Thoracic aorta (tissue), 2 donors: ENCODE measurements at regions not wholly inside any gene's neighbourhood (a gene's known extent, or its start where the extent isn't known, plus 50 kb on each side); places are given as distances from the start of the nearest gene placed in this dataset.

Experiments
- ATAC-seq: fragments of 150-250 bp; one replicate; pipeline ENCODE4 v1.8.0; 2017; ENCODE audit warnings: low read depth; ENCODE audit not compliant: insufficient number of reproducible peaks, low FRiP score
- DNase-seq: peaks from one replicate; pipeline ENCODE4 v3.0.0-alpha.2; 2020; ENCODE audit warnings: low spot score
- H3K27ac ChIP-seq, 2 donors: fragments of 200-600 bp; sonication (generic); 1 replicate in 1 of 2; 2 replicates in 1 of 2; pipeline ENCODE4 v1.5.1; 2016; ENCODE audit warnings: mild to moderate bottlenecking in 2 of 2, moderate library complexity in 2 of 2
- H3K27me3 ChIP-seq: fragments of 200-600 bp; sonication (generic); replicated peaks from 2 replicates; pipeline ENCODE4 v1.6.0; 2016; ENCODE audit warnings: mild to moderate bottlenecking; ENCODE audit not compliant: insufficient read depth
- H3K36me3 ChIP-seq: fragments of 200-600 bp; sonication (generic); one replicate; pipeline ENCODE4 v1.5.1; 2016
- H3K4me1 ChIP-seq, 2 donors: fragments of 200-600 bp; sonication (generic); 1 replicate in 1 of 2; 2 replicates in 1 of 2; pipeline versions ENCODE4 v1.5.1 to v1.6.0; 2016; ENCODE audit warnings: low read depth in 2 of 2, mild to moderate bottlenecking in 1 of 2; ENCODE audit not compliant: control insufficient read depth in 1 of 2
- H3K4me3 ChIP-seq: fragments of 200-600 bp; sonication (generic); 2 replicates; pipeline ENCODE4 v1.5.1; 2016; ENCODE audit warnings: mild to moderate bottlenecking
- H3K9me3 ChIP-seq: fragments of 200-600 bp; sonication (generic); 2 replicates; pipeline ENCODE4 v1.5.1; 2016
- TF ChIP-seq, protein P1 (sequence below): fragments of 200-600 bp; sonication (generic); IDR thresholded peaks from one replicate; pipeline ENCODE4 v1.5.1; 2019; ENCODE audit warnings: antibody characterized with exemption

- Histone ChIP-seq H3K36me3 (no peaks in the 10 kb centered on the region), H3K27ac (peak overlapping the region in 1 of 2 donors; percentile 19), H3K9me3 (no peaks in the 10 kb centered on the region), H3K27me3 (no peaks in the 10 kb centered on the region), H3K4me3 (no peak overlapping the region), H3K4me1 (peaks cover 26 to 43% of the 10 kb centered on the region in 2 donors)
- TF ChIP-seq, protein P1, sequence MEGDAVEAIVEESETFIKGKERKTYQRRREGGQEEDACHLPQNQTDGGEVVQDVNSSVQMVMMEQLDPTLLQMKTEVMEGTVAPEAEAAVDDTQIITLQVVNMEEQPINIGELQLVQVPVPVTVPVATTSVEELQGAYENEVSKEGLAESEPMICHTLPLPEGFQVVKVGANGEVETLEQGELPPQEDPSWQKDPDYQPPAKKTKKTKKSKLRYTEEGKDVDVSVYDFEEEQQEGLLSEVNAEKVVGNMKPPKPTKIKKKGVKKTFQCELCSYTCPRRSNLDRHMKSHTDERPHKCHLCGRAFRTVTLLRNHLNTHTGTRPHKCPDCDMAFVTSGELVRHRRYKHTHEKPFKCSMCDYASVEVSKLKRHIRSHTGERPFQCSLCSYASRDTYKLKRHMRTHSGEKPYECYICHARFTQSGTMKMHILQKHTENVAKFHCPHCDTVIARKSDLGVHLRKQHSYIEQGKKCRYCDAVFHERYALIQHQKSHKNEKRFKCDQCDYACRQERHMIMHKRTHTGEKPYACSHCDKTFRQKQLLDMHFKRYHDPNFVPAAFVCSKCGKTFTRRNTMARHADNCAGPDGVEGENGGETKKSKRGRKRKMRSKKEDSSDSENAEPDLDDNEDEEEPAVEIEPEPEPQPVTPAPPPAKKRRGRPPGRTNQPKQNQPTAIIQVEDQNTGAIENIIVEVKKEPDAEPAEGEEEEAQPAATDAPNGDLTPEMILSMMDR, result no peak
- no peak for DNase-seq
- ATAC-seq, result no peak
Measured at GRCh38 chr4:124199755-124200154, 512.8 kb downstream of the ANKRD50 start.

DNA sequence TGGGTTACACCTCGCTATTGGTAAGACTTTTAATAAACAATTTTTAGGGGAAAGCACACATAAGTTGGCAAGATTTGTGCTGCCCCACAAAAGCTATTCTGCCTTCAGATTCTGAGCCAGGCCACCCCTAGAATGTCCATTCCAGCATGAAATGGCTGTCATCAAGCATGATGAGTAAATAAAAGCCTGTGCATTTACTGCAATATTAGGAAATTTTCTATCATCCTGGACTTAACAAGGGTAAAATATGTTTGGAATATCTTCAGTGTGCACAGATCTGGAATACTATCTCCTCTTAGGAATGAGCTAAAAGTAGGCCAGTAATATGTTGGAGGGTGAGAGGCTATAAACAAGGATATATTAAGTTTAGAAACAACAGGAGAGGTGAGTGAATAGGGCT is 510.9 kb downstream of the ANKRD50 start:
- DNase-seq, result no peak
- peaks cover 26 to 52% of the 10 kb centered on the region in 2 donors for H3K4me1 ChIP-seq
- H3K9me3 ChIP-seq, result no peaks in the 10 kb centered on the region
- no peak for ATAC-seq
- peak overlapping the region; percentile 39 to 60 for H3K27ac ChIP-seq
- H3K4me3 ChIP-seq, result no peak overlapping the region
- H3K36me3 ChIP-seq, result no peaks in the 10 kb centered on the region
- TF ChIP-seq, protein P1, result no peak
- no peaks in the 10 kb centered on the region for H3K27me3 ChIP-seq

GRCh38 chr4:124202099-124202498 is 510.4 kb downstream of the ANKRD50 start:
- Histone ChIP-seq H3K36me3 (no peaks in the 10 kb centered on the region), H3K9me3 (no peaks in the 10 kb centered on the region), H3K4me1 (peaks cover 27 to 56% of the 10 kb centered on the region in 2 donors), H3K27ac (peak overlapping the region; percentile 39 to 60), H3K4me3 (no peak overlapping the region), H3K27me3 (no peaks in the 10 kb centered on the region)
- TF ChIP-seq, protein P1, result peak; percentile 45
- ATAC-seq, result peak; percentile 55
- DNase-seq, result no peak

DNA sequence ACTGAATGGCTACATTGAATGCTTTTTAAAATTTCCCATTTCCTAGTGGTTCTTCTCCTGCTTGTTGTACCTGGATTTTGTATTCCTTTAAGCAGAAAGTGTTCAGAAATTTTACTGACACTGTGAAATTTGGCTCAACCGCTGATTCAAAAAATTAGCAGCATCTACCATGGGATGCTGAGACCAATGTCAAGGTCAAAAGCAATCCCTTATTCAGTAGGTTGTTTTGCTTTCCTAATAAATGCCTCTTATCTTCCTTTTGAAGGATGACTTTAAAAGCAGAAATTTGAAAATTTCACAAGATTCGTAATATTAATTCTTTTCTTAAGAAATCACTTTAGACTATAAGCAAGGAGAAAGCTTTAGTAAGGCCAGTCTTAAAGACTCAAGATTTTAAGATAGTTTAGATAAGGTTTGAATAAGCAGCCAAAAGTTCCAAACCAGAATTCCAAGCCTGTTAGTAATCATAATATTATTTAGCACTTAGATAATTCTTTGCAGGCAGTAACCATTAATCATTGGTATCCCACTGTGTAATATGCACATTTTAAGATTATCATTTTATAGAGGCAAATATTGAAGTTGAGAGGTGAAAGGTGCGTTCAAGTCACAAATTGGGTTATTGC is 508.8 kb downstream of the ANKRD50 start:
- ATAC-seq (peak; percentile 60), DNase-seq (no peak)
- H3K4me1 ChIP-seq, result peaks cover 34 to 66% of the 10 kb centered on the region in 2 donors
- peak overlapping the region; percentile 39 to 64 for H3K27ac ChIP-seq
- H3K9me3 ChIP-seq, result no peaks in the 10 kb centered on the region
- no peak overlapping the region for H3K4me3 ChIP-seq
- no peaks in the 10 kb centered on the region for H3K27me3 ChIP-seq
- H3K36me3 ChIP-seq, result no peaks in the 10 kb centered on the region
- TF ChIP-seq, protein P1, result no peak

DNA sequence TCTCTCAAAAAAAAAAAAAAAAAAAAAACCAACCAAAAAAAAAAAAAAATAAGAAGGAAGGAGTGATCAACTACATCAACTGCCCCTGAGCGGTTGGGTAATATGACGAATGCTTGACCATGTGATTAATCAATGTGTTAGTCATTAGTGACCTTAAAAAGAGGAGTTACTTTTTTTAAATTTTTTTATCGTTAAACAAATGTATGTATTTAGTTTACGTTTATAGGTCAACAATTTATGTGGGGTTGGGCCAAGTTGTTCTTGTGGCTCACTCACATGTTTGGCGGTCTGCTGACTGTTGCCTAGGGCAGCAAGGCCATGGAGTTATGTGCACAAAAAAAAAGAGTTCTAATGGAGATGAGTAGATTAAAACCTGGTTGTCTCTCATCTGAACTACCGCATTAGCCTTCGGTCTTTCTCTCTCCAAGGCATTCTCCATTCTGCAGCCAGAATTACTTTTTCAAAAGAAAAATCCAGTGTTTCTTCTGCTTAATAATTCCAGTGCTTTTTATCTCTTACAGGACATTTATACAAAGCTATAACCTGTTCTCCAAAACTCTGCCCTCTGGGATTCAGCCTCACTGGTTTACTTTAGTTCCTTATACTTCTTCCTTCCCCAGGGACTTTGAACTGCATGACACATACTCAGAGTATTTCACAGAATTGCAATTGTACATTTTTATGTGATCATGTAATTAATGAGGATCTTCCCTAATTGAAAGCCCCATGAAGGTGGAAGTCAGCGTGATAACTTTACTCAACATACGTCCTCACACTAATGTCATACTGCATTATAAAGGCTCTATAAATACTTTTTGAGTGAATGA is 505.5 kb downstream of the ANKRD50 start:
- TF ChIP-seq, protein P1, result no peak
- no peak for ATAC-seq
- H3K27ac ChIP-seq, result no peak overlapping the region
- no peaks in the 10 kb centered on the region for H3K27me3 ChIP-seq
- H3K36me3 ChIP-seq, result no peaks in the 10 kb centered on the region
- no peaks in the 10 kb centered on the region for H3K9me3 ChIP-seq
- H3K4me1 ChIP-seq, result peaks cover 27 to 50% of the 10 kb centered on the region in 2 donors
- H3K4me3 ChIP-seq, result no peak overlapping the region
- no peak for DNase-seq
